ENCODE measurements at regions not wholly inside any gene's neighbourhood (a gene's known extent, or its start where the extent isn't known, plus 50 kb on each side); places are given as distances from the start of the nearest gene placed in this dataset.

GRCh38 chr6:33955566-33955965 is 151.8 kb upstream of the MLN start:
- H2AFZ ChIP-seq (ENCODE audit: low read depth, low read length, poor library complexity, severe bottlenecking), result no peak overlapping the region
- no peaks in the 10 kb centered on the region for H3K79me2 ChIP-seq (ENCODE audit: insufficient read depth, low read length)
- intact Hi-C loops (cut with micrococcal nuclease), result no loop called here
- no peak overlapping the region for H3K9ac ChIP-seq (ENCODE audit: low read length)
- no peaks in the 10 kb centered on the region for H3K36me3 ChIP-seq (ENCODE audit: control insufficient read depth in 1 of 2, insufficient read depth in 2 of 2, low read length in 2 of 2)
- BruUV-seq (replicated peaks), result no TSS peak
- RAD21 ChIA-PET (ENCODE audit: low non-redundant PET in 1 of 2, low total read pairs in 2 of 2, uncharacterized antibody in 2 of 2, unreplicated experiment in 2 of 2), result no interaction called here
- H4K20me1 ChIP-seq (ENCODE audit: insufficient read depth), result no peaks in the 10 kb centered on the region
- TF ChIP-seq CTCF (IDR thresholded peaks at IDR 0.05 in 2 of 3, conservative IDR thresholded peaks at IDR 0.05 in 1 of 3; ENCODE audit: borderline replicate concordance in 1 of 3, insufficient read depth in 1 of 3, low read depth in 2 of 3, low read length in 2 of 3), result no peak
- no peak for TF ChIP-seq EZH2 (IDR thresholded peaks at IDR 0.05)
- no peak for TF ChIP-seq SP1 (IDR thresholded peaks at IDR 0.05; ENCODE audit: low read depth)
- no peak for TF ChIP-seq EGR1 (IDR thresholded peaks at IDR 0.05; ENCODE audit: low read depth)
- no peak for TF ChIP-seq ZBTB33 (IDR thresholded peaks at IDR 0.05; ENCODE audit: extremely low read depth, insufficient replicate concordance, low read length)
- TF ChIP-seq SRF (IDR thresholded peaks at IDR 0.05; ENCODE audit: low read depth), result no peak
- TF ChIP-seq YY1 (IDR thresholded peaks at IDR 0.05; ENCODE audit: extremely low read depth, insufficient replicate concordance, low read depth, low read length), result no peak
- TF ChIP-seq POLR2AphosphoS5 (IDR thresholded peaks at IDR 0.05; ENCODE audit: low read depth, low read length), result no peak
- TF ChIP-seq CEBPB (IDR thresholded peaks at IDR 0.05; ENCODE audit: low read depth), result no peak
- TF ChIP-seq CBX3 (IDR thresholded peaks at IDR 0.05; ENCODE audit: low read depth), result no peak
- TF ChIP-seq JUND (IDR thresholded peaks at IDR 0.05), result no peak
- TF ChIP-seq TCF7L2 (IDR thresholded peaks at IDR 0.05; ENCODE audit: borderline replicate concordance, extremely low read depth, insufficient read depth, insufficient read length), result no peak
- H3K9me3 ChIP-seq (ENCODE audit: control insufficient read depth in 1 of 2, insufficient read depth in 1 of 2, low read depth in 1 of 2, low read length in 2 of 2), result no peaks in the 10 kb centered on the region
- CTCF ChIA-PET, result no interaction called here
- H3K4me3 ChIP-seq (replicated peaks in 1 of 2; ENCODE audit: low read depth in 1 of 2, low read length in 2 of 2), result no peak overlapping the region
- DNase-seq (ENCODE audit: low read depth, low spot score) (no peak), ATAC-seq (no peak)
- H3K27me3 ChIP-seq (ENCODE audit: insufficient read depth, low read length), result 0 out of 2 replicates have a peak, but pooled peaks cover 4% of the 10 kb centered on the region
- H3K4me2 ChIP-seq (ENCODE audit: low read length), result no peak overlapping the region
- H3K4me1 ChIP-seq (ENCODE audit: control insufficient read depth in 1 of 2, insufficient read depth in 2 of 2, low read length in 2 of 2), result peaks cover 0 to 11% of the 10 kb centered on the region in 2 experiments; a peak in 2 of 4 replicates
- H3K9me2 ChIP-seq (ENCODE audit: insufficient read depth), result no peaks in the 10 kb centered on the region
- POLR2A ChIA-PET, result no interaction called here
- no peak overlapping the region for H3K27ac ChIP-seq (ENCODE audit: low read depth, low read length)

Data from HCT116 (cell line).